Stomach (tissue), 8 donors: ENCODE measurements at regions not wholly inside any gene's neighbourhood (a gene's known extent, or its start where the extent isn't known, plus 50 kb on each side); places are given as distances from the start of the nearest gene placed in this dataset.

Source experiments
- DNase-seq, 2 donors: peaks; one replicate each; pipeline versions ENCODE4 v3.0.0 to v3.0.0-alpha.2; 2013 to 2019
- H3K27ac ChIP-seq, 5 donors: fragments of 200-600 bp in 4 of 5; sonication (generic) in 4 of 5; one replicate each; pipeline ENCODE4 v1.5.1; 2013 to 2019; ENCODE audit warnings: mild to moderate bottlenecking in 1 of 5, moderate library complexity in 1 of 5
- H3K27me3 ChIP-seq, 3 donors: fragments of 200-600 bp; sonication (generic); one replicate each; pipeline ENCODE4 v1.5.1; 2017 to 2019; ENCODE audit warnings: mixed run types in 1 of 3
- H3K36me3 ChIP-seq, 4 donors: fragments of 200-600 bp; sonication (generic); 1 replicate in 3 of 4; 2 replicates in 1 of 4; pipeline ENCODE4 v1.5.1; 2016 to 2019
- H3K4me1 ChIP-seq, 4 donors: fragments of 200-600 bp; sonication (generic); one replicate each; pipeline ENCODE4 v1.5.1; 2016 to 2019
- H3K4me3 ChIP-seq, 4 donors: fragments of 200-600 bp; sonication (generic) in 3 of 4; one replicate each; pipeline ENCODE4 v1.5.1; 2016 to 2019; ENCODE audit warnings: mild to moderate bottlenecking in 1 of 4
- H3K9me3 ChIP-seq, 4 donors: fragments of 200-600 bp; sonication (generic); one replicate each; pipeline ENCODE4 v1.5.1; 2016 to 2019
- CTCF ChIP-seq, 7 experiments: fragments of 450-650 bp in 4 of 7; fragments of 200-600 bp in 3 of 7; sonication (generic) in 3 of 7; IDR thresholded peaks; one replicate each; pipeline ENCODE4 v1.5.1; 2016 to 2019; ENCODE audit warnings: antibody characterized with exemption in 7 of 7, control low read depth in 2 of 7, mild to moderate bottlenecking in 1 of 7
- EP300 ChIP-seq: sonication (generic); formaldehyde crosslinking; IDR thresholded peaks from one replicate; pipeline ENCODE4 v1.6.1; 2017; ENCODE audit warnings: antibody characterized with exemption
- POLR2A ChIP-seq, 4 donors: fragments of 450-650 bp; IDR thresholded peaks; one replicate each; pipeline ENCODE4 v1.6.1; 2016; ENCODE audit warnings: antibody characterized with exemption in 4 of 4, control low read depth in 2 of 4, mild to moderate bottlenecking in 1 of 4, moderate library complexity in 1 of 4
- POLR2AphosphoS5 ChIP-seq, 3 donors: sonication (generic); formaldehyde crosslinking; IDR thresholded peaks; one replicate each; pipeline ENCODE4 v1.6.1; 2016; ENCODE audit warnings: antibody characterized with exemption in 3 of 3
- WGBS, 5 donors: extraction: QIAGEN DNeasy Blood & Tissue Kit in 3 of 5; methylation state at CpG; one replicate each; pipeline versions ENCODE4 v1.1.5 to v1.1.7; 2013 to 2018; 5-methylcytosine and 5-hydroxymethylcytosine counted together
- intact Hi-C: fragments of 100-400 bp; cut with DNase I; formaldehyde crosslinking; loops from one replicate; pipeline ENCODE4 v1.15.1; 2023; ENCODE audit warnings: low total_unique reads
- donor health status: healthy with polysubstance abuse.
- donor health status: Bipolar disorder and iron deficiency.
- donor health status: healthy.

GRCh38 chr5:123269436-123269835, 153.8 kb downstream of the CEP120 start:
- Histone ChIP-seq H3K27ac (no peak overlapping the region), H3K4me1 (no peaks in the 10 kb centered on the region), H3K36me3 (no peaks in the 10 kb centered on the region), H3K4me3 (no peak overlapping the region), H3K27me3 (no peaks in the 10 kb centered on the region), H3K9me3 (peaks cover 0 to 5% (median 0%) of the 10 kb centered on the region in 4 donors)
- DNase-seq = no peak
- intact Hi-C loops = no loop called here
- 70 to 83% (median 79%) methylated on average over 4 of the region's 4 CpGs for WGBS, 5 donors
- TF ChIP-seq POLR2A (IDR thresholded peaks at IDR 0.05) (no peak), EP300 (no peak), POLR2AphosphoS5 (IDR thresholded peaks at IDR 0.05) (no peak), CTCF (IDR thresholded peaks at IDR 0.05) (no peak)

GRCh38 chr5:123266365-123266764, 156.8 kb downstream of the CEP120 start:
- no peak for DNase-seq
- peaks cover 0 to 5% (median 0%) of the 10 kb centered on the region in 4 donors for H3K9me3 ChIP-seq
- TF ChIP-seq EP300 = no peak
- no peak for TF ChIP-seq POLR2AphosphoS5 (IDR thresholded peaks at IDR 0.05)
- TF ChIP-seq CTCF (IDR thresholded peaks at IDR 0.05) = no peak
- no peaks in the 10 kb centered on the region for H3K4me1 ChIP-seq
- H3K4me3 ChIP-seq = no peak overlapping the region
- H3K27ac ChIP-seq = no peak overlapping the region
- H3K27me3 ChIP-seq = no peaks in the 10 kb centered on the region
- intact Hi-C loops = no loop called here
- H3K36me3 ChIP-seq = no peaks in the 10 kb centered on the region

GRCh38 chr5:123265551-123265950, 157.7 kb downstream of the CEP120 start:
- Histone ChIP-seq H3K27ac (no peak overlapping the region), H3K27me3 (no peaks in the 10 kb centered on the region), H3K9me3 (peaks cover 0 to 5% (median 0%) of the 10 kb centered on the region in 4 donors), H3K36me3 (no peaks in the 10 kb centered on the region), H3K4me1 (no peaks in the 10 kb centered on the region), H3K4me3 (no peak overlapping the region)
- intact Hi-C loops = no loop called here
- WGBS, 5 donors = 79 to 96% (median 86%) methylated on average over 2 of the region's 2 CpGs
- no peak for DNase-seq
- TF ChIP-seq EP300 = no peak
- no peak for TF ChIP-seq CTCF (IDR thresholded peaks at IDR 0.05)
- no peak for TF ChIP-seq POLR2A (IDR thresholded peaks at IDR 0.05)
- no peak for TF ChIP-seq POLR2AphosphoS5 (IDR thresholded peaks at IDR 0.05)

- TF ChIP-seq EP300 (no peak), POLR2AphosphoS5 (IDR thresholded peaks at IDR 0.05) (no peak), POLR2A (IDR thresholded peaks at IDR 0.05) (no peak), CTCF (IDR thresholded peaks at IDR 0.05) (no peak)
- Histone ChIP-seq H3K4me1 (no peaks in the 10 kb centered on the region), H3K4me3 (no peak overlapping the region), H3K27ac (no peak overlapping the region), H3K36me3 (no peaks in the 10 kb centered on the region), H3K27me3 (no peaks in the 10 kb centered on the region), H3K9me3 (peaks cover 0 to 5% (median 0%) of the 10 kb centered on the region in 4 donors)
- DNase-seq = no peak
- intact Hi-C loops = no loop called here
- WGBS, 5 donors = 64 to 81% (median 70%) methylated on average over 2 of the region's 2 CpGs
These were observed 158.8 kb downstream of the CEP120 start for GRCh38 chr5:123264394-123264793.
